ENCODE measurements at regions not wholly inside any gene's neighbourhood (a gene's known extent, or its start where the extent isn't known, plus 50 kb on each side); places are given as distances from the start of the nearest gene placed in this dataset.

DNA sequence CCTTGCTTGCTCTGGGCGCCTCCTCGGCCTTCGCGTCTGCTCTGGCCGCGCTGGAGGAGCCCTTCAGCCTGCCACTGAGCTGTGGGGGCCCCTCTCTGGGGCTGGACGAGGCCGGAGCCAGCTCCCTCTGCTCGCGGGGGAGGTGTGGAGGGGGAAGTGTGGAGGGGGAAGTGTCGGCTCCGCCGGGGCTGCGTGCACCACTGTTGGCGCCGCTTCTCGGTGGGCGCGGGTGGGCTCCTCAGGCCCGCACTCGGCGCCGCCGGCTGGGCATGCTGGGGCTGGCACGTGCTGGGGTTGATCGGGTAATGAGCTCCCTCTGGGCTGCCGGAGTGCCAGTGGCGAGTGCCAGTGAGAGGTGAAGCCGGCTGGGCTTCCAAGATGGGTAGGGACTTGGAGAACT is 116.7 kb downstream of the CPXCR1 start:
- intact Hi-C loops (cut with DNase I) = no loop called here
- TF ChIP-seq, protein P1, sequence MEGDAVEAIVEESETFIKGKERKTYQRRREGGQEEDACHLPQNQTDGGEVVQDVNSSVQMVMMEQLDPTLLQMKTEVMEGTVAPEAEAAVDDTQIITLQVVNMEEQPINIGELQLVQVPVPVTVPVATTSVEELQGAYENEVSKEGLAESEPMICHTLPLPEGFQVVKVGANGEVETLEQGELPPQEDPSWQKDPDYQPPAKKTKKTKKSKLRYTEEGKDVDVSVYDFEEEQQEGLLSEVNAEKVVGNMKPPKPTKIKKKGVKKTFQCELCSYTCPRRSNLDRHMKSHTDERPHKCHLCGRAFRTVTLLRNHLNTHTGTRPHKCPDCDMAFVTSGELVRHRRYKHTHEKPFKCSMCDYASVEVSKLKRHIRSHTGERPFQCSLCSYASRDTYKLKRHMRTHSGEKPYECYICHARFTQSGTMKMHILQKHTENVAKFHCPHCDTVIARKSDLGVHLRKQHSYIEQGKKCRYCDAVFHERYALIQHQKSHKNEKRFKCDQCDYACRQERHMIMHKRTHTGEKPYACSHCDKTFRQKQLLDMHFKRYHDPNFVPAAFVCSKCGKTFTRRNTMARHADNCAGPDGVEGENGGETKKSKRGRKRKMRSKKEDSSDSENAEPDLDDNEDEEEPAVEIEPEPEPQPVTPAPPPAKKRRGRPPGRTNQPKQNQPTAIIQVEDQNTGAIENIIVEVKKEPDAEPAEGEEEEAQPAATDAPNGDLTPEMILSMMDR (IDR thresholded peaks at IDR 0.05) = no peak
- peak in 1 of 4 donors; percentile 29 for DNase-seq

DNA sequence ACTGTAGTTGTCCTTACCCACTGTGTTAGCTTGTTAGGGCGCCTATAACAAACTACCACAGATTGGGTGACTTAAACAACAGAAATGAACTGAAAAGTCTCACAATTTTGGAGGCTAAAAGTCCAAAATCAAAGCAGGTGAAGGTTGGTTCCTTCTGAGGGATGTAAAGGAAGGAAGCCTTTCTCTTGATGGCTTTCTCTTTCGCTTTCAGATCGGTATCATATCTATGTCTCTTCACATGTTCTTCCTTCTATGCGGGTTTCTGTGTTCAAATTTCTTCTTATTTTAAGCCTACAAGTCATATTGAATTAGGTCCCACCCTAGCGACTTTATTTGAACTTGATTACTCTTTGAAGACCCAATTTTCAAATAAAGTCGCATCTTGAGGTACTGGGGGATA is 118.6 kb downstream of the CPXCR1 start:
- Histone ChIP-seq H3K9me3 (no peaks in the 10 kb centered on the region), H3K27ac (no peak overlapping the region), H3K36me3 (no peaks in the 10 kb centered on the region), H3K4me1 (no peaks in the 10 kb centered on the region), H3K4me3 (no peak overlapping the region), H3K27me3 (no peaks in the 10 kb centered on the region)
- no peak for ATAC-seq
- intact Hi-C loops (cut with DNase I) = no loop called here
- no peak for DNase-seq
- TF ChIP-seq, protein P1 (IDR thresholded peaks at IDR 0.05) = no peak

More for the DNA sequence above, 116.7 kb downstream of the CPXCR1 start:
- Histone ChIP-seq H3K27me3 (no peaks in the 10 kb centered on the region), H3K27ac (no peak overlapping the region), H3K4me3 (no peak overlapping the region), H3K9me3 (no peaks in the 10 kb centered on the region), H3K36me3 (no peaks in the 10 kb centered on the region), H3K4me1 (no peaks in the 10 kb centered on the region)
- ATAC-seq = no peak

DNA sequence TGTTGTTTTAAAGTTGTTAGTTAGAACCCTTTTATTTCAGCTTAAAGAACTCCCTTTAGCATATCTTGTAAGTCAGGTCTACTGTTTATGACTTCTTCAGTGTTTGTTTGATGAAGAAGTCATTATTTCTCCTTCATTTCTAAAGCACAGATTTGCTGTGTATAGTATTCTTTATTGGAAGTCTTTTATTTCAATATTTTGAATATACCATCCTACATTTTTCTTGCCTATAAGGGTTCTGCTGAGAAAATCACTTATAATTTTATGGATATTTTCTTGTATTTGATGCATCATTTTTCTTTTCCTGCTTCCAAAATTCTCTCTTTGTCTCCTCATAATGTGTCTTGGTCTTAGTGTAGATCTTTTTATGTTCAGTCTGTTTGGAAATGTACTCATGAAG is 134.5 kb downstream of the CPXCR1 start:
- intact Hi-C loops (cut with DNase I) = no loop called here
- no peaks in the 10 kb centered on the region for H3K27me3 ChIP-seq
- no peak for ATAC-seq
- no peaks in the 10 kb centered on the region for H3K9me3 ChIP-seq
- no peak overlapping the region for H3K4me3 ChIP-seq
- no peaks in the 10 kb centered on the region for H3K4me1 ChIP-seq
- TF ChIP-seq, protein P1 (IDR thresholded peaks at IDR 0.05) = no peak
- DNase-seq = no peak
- no peak overlapping the region for H3K27ac ChIP-seq
- no peaks in the 10 kb centered on the region for H3K36me3 ChIP-seq

DNA sequence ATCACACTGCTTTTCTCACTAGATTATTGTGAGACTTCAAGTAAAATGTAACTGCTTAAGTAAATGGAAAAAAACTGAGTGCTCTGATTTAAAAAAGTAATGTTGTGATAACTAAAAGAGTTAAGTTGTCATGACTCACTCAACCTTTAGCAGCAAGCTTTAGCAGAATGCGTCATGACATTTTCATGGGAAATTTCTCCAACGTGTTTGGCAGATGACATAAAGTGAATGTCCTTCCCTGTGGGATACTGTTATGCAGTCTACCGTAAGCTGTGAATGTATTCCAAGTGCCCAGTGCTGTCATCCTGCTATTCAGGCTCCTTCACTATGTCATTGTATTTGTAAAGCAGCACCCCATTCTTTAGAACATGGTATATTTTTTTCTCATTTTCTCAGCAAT is 136.2 kb downstream of the CPXCR1 start:
- TF ChIP-seq, protein P1 (IDR thresholded peaks at IDR 0.05) = no peak
- no peaks in the 10 kb centered on the region for H3K4me1 ChIP-seq
- no peaks in the 10 kb centered on the region for H3K36me3 ChIP-seq
- H3K9me3 ChIP-seq = no peaks in the 10 kb centered on the region
- H3K27ac ChIP-seq = no peak overlapping the region
- DNase-seq = no peak
- H3K27me3 ChIP-seq = no peaks in the 10 kb centered on the region
- no peak overlapping the region for H3K4me3 ChIP-seq
- intact Hi-C loops (cut with DNase I) = no loop called here
- ATAC-seq = no peak

DNA sequence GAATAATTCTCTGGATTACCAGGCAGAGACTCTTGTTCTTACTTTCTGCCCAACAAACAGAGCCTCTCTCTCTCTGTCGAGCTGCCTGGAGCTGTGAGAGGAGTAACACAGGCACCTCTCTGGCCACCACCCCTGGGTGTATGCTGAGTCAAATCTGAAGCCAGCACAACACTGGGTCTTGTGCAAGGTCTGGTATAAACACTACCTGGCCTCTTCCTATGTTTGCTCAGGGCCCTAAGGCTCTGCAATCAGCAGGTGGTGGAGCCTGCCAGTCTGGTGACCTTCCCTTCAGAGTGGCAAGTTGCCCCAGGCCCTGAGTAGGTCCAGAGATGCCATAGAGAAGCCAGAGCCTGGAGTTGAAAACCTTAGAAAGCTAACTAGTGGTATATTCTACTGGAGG is 139.9 kb downstream of the CPXCR1 start:
- ATAC-seq (no peak), DNase-seq (no peak)
- no peaks in the 10 kb centered on the region for H3K9me3 ChIP-seq
- H3K27me3 ChIP-seq = no peaks in the 10 kb centered on the region
- TF ChIP-seq, protein P1 (IDR thresholded peaks at IDR 0.05) = no peak
- intact Hi-C loops (cut with DNase I) = no loop called here
- H3K4me1 ChIP-seq = no peaks in the 10 kb centered on the region
- no peak overlapping the region for H3K27ac ChIP-seq
- no peaks in the 10 kb centered on the region for H3K36me3 ChIP-seq
- no peak overlapping the region for H3K4me3 ChIP-seq
